SJCRH30 (cell line): ENCODE measurements at regions not wholly inside any gene's neighbourhood (a gene's known extent, or its start where the extent isn't known, plus 50 kb on each side); places are given as distances from the start of the nearest gene placed in this dataset.
A peak's percentile ranks its signal among the peaks of the same experiment; 100 is the strongest.

ENCODE experiments used
- DNase-seq, 2 experiments: peaks; one replicate each; pipeline ENCODE4 v3.0.0-alpha.2; 2015 to 2020
- H3K27ac ChIP-seq: fragments of 250-450 bp; sonication (Bioruptor Pico); 2 replicates; pipeline ENCODE4 v1.5.1; 2020; ENCODE audit warnings: mild to moderate bottlenecking, moderate library complexity
- H3K27me3 ChIP-seq: fragments of 250-450 bp; sonication (Bioruptor Pico); 2 replicates; pipeline ENCODE4 v1.5.1; 2020; ENCODE audit warnings: mild to moderate bottlenecking, moderate library complexity
- H3K36me3 ChIP-seq: fragments of 250-450 bp; sonication (Bioruptor Pico); 2 replicates; pipeline ENCODE4 v1.5.1; 2020; ENCODE audit warnings: mild to moderate bottlenecking, moderate library complexity
- H3K4me1 ChIP-seq: fragments of 250-450 bp; sonication (Bioruptor Pico); 2 replicates; pipeline ENCODE4 v1.5.1; 2020; ENCODE audit warnings: mild to moderate bottlenecking, moderate library complexity
- H3K4me3 ChIP-seq: fragments of 250-450 bp; sonication (Bioruptor Pico); 2 replicates; pipeline ENCODE4 v1.5.1; 2020; ENCODE audit warnings: mild to moderate bottlenecking, moderate library complexity
- H3K9me3 ChIP-seq: fragments of 250-450 bp; sonication (Bioruptor Pico); replicated peaks from 2 replicates; pipeline ENCODE4 v1.5.1; 2020; ENCODE audit warnings: mild to moderate bottlenecking, moderate library complexity

- no peaks in the 10 kb centered on the region for H3K27me3 ChIP-seq
- no peak for DNase-seq
- H3K27ac ChIP-seq, result no peak overlapping the region
- no peak overlapping the region for H3K4me3 ChIP-seq
- no peaks in the 10 kb centered on the region for H3K9me3 ChIP-seq
- H3K36me3 ChIP-seq, result no peaks in the 10 kb centered on the region
- H3K4me1 ChIP-seq, result no peaks in the 10 kb centered on the region
Observed at GRCh38 chr14:75333606-75334548, 55.2 kb downstream of the FOS start.

DNA sequence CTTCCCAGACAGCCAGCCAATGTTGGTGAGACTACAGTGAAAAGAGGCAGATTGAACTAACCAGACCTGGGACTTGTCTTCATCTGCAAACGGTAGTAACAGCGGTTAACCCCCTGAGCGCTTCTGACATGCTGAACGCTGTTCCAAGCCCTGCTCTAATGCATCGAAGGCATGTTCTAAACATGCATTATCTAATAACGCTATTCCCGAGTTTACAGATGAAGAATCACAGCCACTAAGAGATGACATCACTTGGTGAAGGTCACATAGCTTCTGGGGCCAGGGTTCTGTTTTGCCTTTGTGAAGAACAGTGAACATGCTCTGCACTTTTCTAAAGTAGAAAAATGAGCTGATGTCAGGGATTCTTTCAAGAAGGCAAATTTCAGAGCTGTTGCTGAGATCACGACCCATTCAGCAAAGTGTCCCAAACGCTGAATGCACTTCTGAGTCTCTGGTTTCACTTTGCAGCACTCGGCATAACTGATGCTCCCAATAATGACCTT is 56.0 kb downstream of the FOS start:
- Histone ChIP-seq H3K27ac (no peak overlapping the region), H3K36me3 (no peaks in the 10 kb centered on the region), H3K27me3 (no peaks in the 10 kb centered on the region), H3K4me3 (no peak overlapping the region), H3K9me3 (no peaks in the 10 kb centered on the region), H3K4me1 (no peaks in the 10 kb centered on the region)
- no peak for DNase-seq

DNA sequence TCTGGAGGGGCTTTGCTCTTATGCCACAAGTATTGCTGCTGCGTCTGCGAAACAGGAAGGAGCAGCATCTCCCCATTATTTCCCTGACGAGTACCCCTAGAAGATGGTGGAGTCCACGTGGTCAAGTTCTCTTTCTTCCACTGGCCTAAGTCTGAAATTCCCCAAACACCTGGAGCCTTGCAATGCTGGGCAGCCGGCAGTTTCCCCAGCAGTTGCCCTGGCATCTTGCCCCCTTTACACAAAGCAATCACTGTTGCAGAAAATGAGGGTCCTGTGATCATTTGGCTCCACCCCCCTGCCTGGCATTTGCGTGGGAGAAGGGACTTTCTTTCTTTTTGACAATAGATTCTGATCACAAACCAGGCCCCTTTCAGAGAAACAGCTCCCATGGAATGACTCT is 56.9 kb downstream of the FOS start:
- H3K27ac ChIP-seq, result no peak overlapping the region
- H3K36me3 ChIP-seq, result no peaks in the 10 kb centered on the region
- H3K4me3 ChIP-seq, result no peak overlapping the region

DNA sequence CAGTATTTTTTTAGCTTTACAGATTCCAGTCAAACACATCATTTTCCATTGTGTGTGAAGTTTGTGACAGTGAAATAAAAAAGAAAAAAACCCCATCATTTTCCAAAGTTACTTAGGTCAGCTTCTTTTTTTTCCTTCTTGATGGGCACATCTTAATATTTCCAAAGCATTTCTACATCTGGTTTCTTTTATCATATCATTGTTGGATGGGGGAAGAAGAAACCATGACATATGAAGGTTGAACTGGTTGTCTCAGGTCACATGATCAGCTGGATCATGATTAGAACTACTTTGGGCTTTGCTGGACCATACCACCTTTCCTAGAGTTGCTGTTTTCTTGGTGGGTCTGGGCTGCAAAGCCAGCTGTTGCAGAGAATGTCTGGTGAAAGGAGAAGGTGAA is 59.8 kb downstream of the FOS start:
- Histone ChIP-seq H3K36me3 (no peaks in the 10 kb centered on the region), H3K9me3 (no peaks in the 10 kb centered on the region), H3K4me3 (no peak overlapping the region), H3K27ac (no peak overlapping the region), H3K4me1 (no peaks in the 10 kb centered on the region), H3K27me3 (no peaks in the 10 kb centered on the region)
- no peak for DNase-seq

More for the DNA sequence above, 56.9 kb downstream of the FOS start:
- Histone ChIP-seq H3K4me1 (no peaks in the 10 kb centered on the region), H3K27me3 (no peaks in the 10 kb centered on the region), H3K9me3 (no peaks in the 10 kb centered on the region)
- no peak for DNase-seq

- H3K36me3 ChIP-seq, result no peaks in the 10 kb centered on the region
- H3K9me3 ChIP-seq, result no peaks in the 10 kb centered on the region
- no peaks in the 10 kb centered on the region for H3K4me1 ChIP-seq
- no peaks in the 10 kb centered on the region for H3K27me3 ChIP-seq
- no peak overlapping the region for H3K4me3 ChIP-seq
- no peak overlapping the region for H3K27ac ChIP-seq
- no peak for DNase-seq
Observed at GRCh38 chr14:75339059-75339458, 60.4 kb downstream of the FOS start.

DNA sequence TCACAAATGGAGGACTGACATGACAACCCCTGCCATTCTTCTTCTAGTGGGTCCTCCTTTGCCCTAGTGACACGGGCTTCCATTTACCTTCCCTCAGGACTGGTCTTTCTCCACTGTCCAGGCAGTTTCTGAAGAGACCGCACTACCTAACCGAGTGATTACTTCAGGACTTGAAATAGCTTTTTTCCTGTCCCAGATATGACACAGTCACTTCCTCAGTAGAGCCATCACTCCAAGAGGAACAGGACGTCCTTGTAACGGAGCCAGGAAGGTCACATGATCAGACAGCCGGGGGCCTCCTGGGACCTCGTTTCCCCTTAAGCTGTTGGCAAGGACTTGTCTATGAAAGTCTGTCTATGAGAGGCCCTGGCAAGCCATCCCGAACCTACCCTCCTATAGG is 62.3 kb downstream of the FOS start:
- Histone ChIP-seq H3K4me1 (no peaks in the 10 kb centered on the region), H3K4me3 (no peak overlapping the region), H3K9me3 (no peaks in the 10 kb centered on the region), H3K27ac (no peak overlapping the region), H3K27me3 (no peaks in the 10 kb centered on the region), H3K36me3 (no peaks in the 10 kb centered on the region)
- DNase-seq, result peak; percentile 12

GRCh38 chr14:75341620-75342019 is 63.0 kb downstream of the FOS start:
- H3K27ac ChIP-seq, result no peak overlapping the region
- no peak for DNase-seq
- H3K4me1 ChIP-seq, result no peaks in the 10 kb centered on the region
- H3K4me3 ChIP-seq, result no peak overlapping the region
- H3K36me3 ChIP-seq, result no peaks in the 10 kb centered on the region
- H3K9me3 ChIP-seq, result no peaks in the 10 kb centered on the region
- H3K27me3 ChIP-seq, result no peaks in the 10 kb centered on the region

DNA sequence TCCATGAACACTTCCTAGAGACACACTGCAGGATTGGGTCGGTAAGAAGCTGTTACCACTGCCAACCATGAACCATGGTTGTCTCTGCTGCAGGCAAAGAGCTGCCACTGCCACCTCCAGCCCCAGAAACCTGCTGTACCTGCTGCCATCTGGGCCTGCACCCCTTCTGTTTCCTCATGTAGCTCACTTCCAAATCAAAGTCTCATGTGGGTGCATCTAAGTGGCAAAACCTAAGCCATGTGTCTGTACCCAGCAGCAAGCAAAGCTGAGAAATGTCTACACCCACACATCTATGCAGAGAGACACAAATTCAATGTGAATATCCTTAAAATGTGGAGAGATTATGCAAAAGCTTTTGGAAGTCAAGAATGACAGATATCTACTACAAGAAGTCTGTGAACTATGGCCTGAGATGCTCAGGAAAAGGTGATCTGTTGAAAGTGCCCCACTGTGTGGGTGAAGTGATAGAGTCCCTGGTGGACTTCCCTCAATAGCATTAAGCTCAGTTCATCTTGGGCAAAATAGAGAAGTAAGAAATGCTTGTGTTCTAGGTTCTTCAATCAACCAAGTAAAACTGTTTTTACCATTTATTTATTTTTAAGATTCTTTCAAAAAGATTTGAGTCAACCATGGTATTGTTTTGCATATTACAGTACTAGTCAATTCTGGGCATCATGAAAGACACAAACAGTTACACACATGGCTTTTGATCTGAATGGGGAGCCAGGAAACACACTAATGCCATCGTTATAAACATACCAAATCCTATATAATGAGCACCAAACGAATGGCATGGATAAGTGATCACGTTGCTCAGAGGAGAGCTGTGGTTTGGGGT is 64.4 kb downstream of the FOS start:
- Histone ChIP-seq H3K4me1 (no peaks in the 10 kb centered on the region), H3K36me3 (no peaks in the 10 kb centered on the region), H3K27ac (no peak overlapping the region), H3K27me3 (no peaks in the 10 kb centered on the region), H3K9me3 (no peaks in the 10 kb centered on the region), H3K4me3 (no peak overlapping the region)
- DNase-seq, result no peak

GRCh38 chr14:75343911-75344310 is 65.3 kb downstream of the FOS start:
- no peaks in the 10 kb centered on the region for H3K4me1 ChIP-seq
- H3K4me3 ChIP-seq, result no peak overlapping the region
- no peak overlapping the region for H3K27ac ChIP-seq
- no peaks in the 10 kb centered on the region for H3K36me3 ChIP-seq
- no peaks in the 10 kb centered on the region for H3K27me3 ChIP-seq
- no peak for DNase-seq
- H3K9me3 ChIP-seq, result no peaks in the 10 kb centered on the region

DNA sequence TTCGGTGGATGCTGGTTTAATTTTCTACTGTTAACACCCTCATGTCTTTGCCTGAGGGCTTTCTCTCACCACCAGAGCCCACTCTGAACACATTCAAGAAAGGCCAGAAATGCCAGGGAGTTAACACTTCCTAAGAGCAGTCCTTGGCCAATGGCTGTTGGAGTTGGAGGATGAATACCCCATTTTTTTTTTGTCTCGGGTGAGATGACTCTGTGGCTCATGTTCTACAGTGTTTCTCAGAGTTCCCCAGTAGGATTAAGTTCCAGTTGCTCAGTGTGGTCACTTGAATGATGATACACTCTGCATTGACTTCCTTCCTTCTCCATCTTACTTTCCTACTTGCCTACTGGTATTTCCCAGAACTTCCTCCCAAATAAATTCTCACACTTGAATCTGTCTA is 65.8 kb downstream of the FOS start:
- no peaks in the 10 kb centered on the region for H3K27me3 ChIP-seq
- H3K4me1 ChIP-seq, result no peaks in the 10 kb centered on the region
- no peaks in the 10 kb centered on the region for H3K36me3 ChIP-seq
- no peak overlapping the region for H3K4me3 ChIP-seq
- no peak for DNase-seq
- no peak overlapping the region for H3K27ac ChIP-seq
- H3K9me3 ChIP-seq, result no peaks in the 10 kb centered on the region

GRCh38 chr14:75350505-75351060 is 72.0 kb downstream of the FOS start:
- no peaks in the 10 kb centered on the region for H3K36me3 ChIP-seq
- no peak overlapping the region for H3K4me3 ChIP-seq
- no peak for DNase-seq
- H3K4me1 ChIP-seq, result no peaks in the 10 kb centered on the region
- no peaks in the 10 kb centered on the region for H3K9me3 ChIP-seq
- no peak overlapping the region for H3K27ac ChIP-seq
- H3K27me3 ChIP-seq, result no peaks in the 10 kb centered on the region

DNA sequence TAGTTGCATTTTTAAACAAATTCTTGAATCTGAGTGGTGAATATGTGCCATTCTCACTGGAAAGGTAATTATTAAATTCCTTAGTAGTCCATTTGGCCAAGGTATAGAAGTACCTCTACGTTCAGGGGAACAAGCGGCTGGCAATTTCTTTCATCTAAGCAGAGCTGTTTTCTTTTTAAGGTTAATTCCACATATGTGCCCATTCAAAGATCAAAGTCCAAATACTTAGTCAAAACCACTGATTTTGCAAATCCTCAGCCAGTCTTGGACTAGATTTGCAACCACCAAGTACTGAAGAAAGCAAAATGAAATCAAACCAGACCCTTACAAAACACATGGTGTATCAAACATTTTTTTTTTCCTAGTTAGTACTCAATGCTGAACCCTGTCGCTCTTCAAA is 68.7 kb upstream of the JDP2 start:
- no peak for DNase-seq
- H3K9me3 ChIP-seq, result no peaks in the 10 kb centered on the region
- no peaks in the 10 kb centered on the region for H3K36me3 ChIP-seq
- H3K4me3 ChIP-seq, result no peak overlapping the region
- H3K4me1 ChIP-seq, result no peaks in the 10 kb centered on the region
- no peaks in the 10 kb centered on the region for H3K27me3 ChIP-seq
- no peak overlapping the region for H3K27ac ChIP-seq

DNA sequence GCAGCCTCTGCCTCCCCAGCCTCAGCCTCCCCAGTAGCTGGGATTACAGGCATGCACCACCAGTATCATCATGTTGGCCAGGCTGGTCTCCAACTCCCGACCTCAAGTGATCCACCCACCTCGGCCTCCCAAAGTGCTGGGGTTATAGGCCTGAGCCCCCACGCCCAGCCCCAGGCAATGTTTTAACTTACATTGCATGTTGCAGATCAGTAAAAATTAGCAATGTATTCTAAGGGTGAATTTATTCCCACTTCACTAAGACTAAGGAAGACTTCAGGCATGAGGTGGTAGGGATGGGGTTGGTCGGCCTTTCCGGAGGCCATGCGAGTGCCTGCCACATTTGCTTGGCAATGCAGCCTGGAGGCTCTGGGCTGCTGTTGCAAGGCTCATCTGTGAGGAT is 66.8 kb upstream of the JDP2 start:
- Histone ChIP-seq H3K4me1 (no peaks in the 10 kb centered on the region), H3K4me3 (no peak overlapping the region), H3K36me3 (no peaks in the 10 kb centered on the region), H3K9me3 (no peaks in the 10 kb centered on the region), H3K27me3 (no peaks in the 10 kb centered on the region), H3K27ac (no peak overlapping the region)
- DNase-seq, result no peak

DNA sequence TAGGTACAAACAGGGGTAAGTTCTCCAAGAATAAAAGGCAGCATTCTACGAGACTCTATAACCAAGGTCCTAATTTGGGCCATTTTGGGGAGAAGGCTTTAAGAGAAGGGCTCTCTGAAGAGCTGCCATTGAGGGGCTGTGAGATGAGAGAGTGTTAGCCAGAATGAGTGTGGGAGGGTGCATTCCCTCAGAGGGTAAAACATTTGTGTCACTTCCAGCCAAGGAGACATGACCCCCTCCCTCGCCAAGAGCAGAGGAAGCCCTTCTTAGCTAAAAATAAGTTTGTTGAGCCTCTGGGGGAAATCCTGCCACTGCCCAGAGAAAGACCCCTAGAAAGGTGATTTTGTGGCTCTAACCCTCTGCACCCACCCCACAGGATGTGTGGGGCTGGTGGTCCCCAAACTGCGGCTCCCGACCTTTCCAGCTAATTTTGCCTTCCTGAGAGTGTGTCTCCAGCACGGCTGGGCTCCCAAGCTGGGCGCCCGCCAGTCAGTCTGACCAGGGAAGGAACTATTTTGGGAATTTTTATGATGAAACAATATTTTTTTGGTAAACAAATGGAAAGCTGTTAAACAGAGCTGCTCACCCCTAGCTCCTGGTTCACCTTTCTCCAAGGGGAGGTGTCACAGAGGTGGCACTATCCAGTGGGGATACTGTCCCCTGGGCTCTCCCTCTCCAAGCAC is 65.9 kb upstream of the JDP2 start:
- Histone ChIP-seq H3K27ac (no peak overlapping the region), H3K27me3 (no peaks in the 10 kb centered on the region), H3K4me1 (no peaks in the 10 kb centered on the region), H3K9me3 (no peaks in the 10 kb centered on the region), H3K4me3 (no peak overlapping the region), H3K36me3 (no peaks in the 10 kb centered on the region)
- no peak for DNase-seq
